ENCODE measurements at regions not wholly inside any gene's neighbourhood (a gene's known extent, or its start where the extent isn't known, plus 50 kb on each side); places are given as distances from the start of the nearest gene placed in this dataset.

GRCh38 chr3:178435575-178435974 lies 100.7 kb upstream of the KCNMB2 start:
- Mint-ChIP-seq H3K4me1 (ENCODE audit: low read depth) (no peaks in the 10 kb centered on the region), H3K4me3 (no peak overlapping the region), H3K27me3 (ENCODE audit: low read depth) (no peaks in the 10 kb centered on the region), H3K9me3 (no peaks in the 10 kb centered on the region), H3K36me3 (ENCODE audit: insufficient read depth in 2 of 2) (no peaks in the 10 kb centered on the region), H3K27ac (no peak overlapping the region)
- ATAC-seq (replicated peaks in 1 of 2) = no peak
- no peak for DNase-seq

- Mint-ChIP-seq H3K27me3 (ENCODE audit: low read depth) (no peaks in the 10 kb centered on the region), H3K36me3 (ENCODE audit: insufficient read depth in 2 of 2) (no peaks in the 10 kb centered on the region), H3K4me3 (no peak overlapping the region), H3K27ac (no peak overlapping the region), H3K9me3 (no peaks in the 10 kb centered on the region), H3K4me1 (ENCODE audit: low read depth) (no peaks in the 10 kb centered on the region)
- DNase-seq (no peak), ATAC-seq (replicated peaks in 1 of 2) (no peak)
Measured at GRCh38 chr3:178436773-178437172, 99.5 kb upstream of the KCNMB2 start.

- Mint-ChIP-seq H3K4me3 (no peak overlapping the region), H3K27ac (no peak overlapping the region), H3K27me3 (ENCODE audit: low read depth) (no peaks in the 10 kb centered on the region), H3K36me3 (ENCODE audit: insufficient read depth in 2 of 2) (no peaks in the 10 kb centered on the region), H3K9me3 (no peaks in the 10 kb centered on the region), H3K4me1 (ENCODE audit: low read depth) (no peaks in the 10 kb centered on the region)
- DNase-seq = no peak
- ATAC-seq (replicated peaks in 1 of 2) = no peak
Measured at GRCh38 chr3:178437236-178437635, 99.0 kb upstream of the KCNMB2 start.

GRCh38 chr3:178439504-178439903 lies 96.7 kb upstream of the KCNMB2 start:
- Mint-ChIP-seq H3K4me1 (ENCODE audit: low read depth) (no peaks in the 10 kb centered on the region), H3K36me3 (ENCODE audit: insufficient read depth in 2 of 2) (no peaks in the 10 kb centered on the region), H3K27ac (no peak overlapping the region), H3K9me3 (no peaks in the 10 kb centered on the region), H3K27me3 (ENCODE audit: low read depth) (no peaks in the 10 kb centered on the region), H3K4me3 (no peak overlapping the region)
- DNase-seq (no peak), ATAC-seq (replicated peaks in 1 of 2) (no peak)

GRCh38 chr3:178440043-178440442 lies 96.2 kb upstream of the KCNMB2 start:
- DNase-seq (no peak), ATAC-seq (replicated peaks in 1 of 2) (no peak)
- H3K4me1 Mint-ChIP-seq (ENCODE audit: low read depth) = no peaks in the 10 kb centered on the region
- no peaks in the 10 kb centered on the region for H3K36me3 Mint-ChIP-seq (ENCODE audit: insufficient read depth in 2 of 2)
- H3K27ac Mint-ChIP-seq = no peak overlapping the region
- H3K9me3 Mint-ChIP-seq = no peaks in the 10 kb centered on the region
- no peak overlapping the region for H3K4me3 Mint-ChIP-seq
- no peaks in the 10 kb centered on the region for H3K27me3 Mint-ChIP-seq (ENCODE audit: low read depth)

- no peak overlapping the region for H3K4me3 Mint-ChIP-seq
- H3K27ac Mint-ChIP-seq = no peak overlapping the region
- no peaks in the 10 kb centered on the region for H3K36me3 Mint-ChIP-seq (ENCODE audit: insufficient read depth in 2 of 2)
- no peaks in the 10 kb centered on the region for H3K27me3 Mint-ChIP-seq (ENCODE audit: low read depth)
- ATAC-seq (replicated peaks in 1 of 2) (no peak), DNase-seq (no peak)
- H3K9me3 Mint-ChIP-seq = no peaks in the 10 kb centered on the region
- H3K4me1 Mint-ChIP-seq (ENCODE audit: low read depth) = no peaks in the 10 kb centered on the region
Measured at GRCh38 chr3:178443634-178444033, 92.6 kb upstream of the KCNMB2 start.

GRCh38 chr3:178445139-178445538 lies 91.1 kb upstream of the KCNMB2 start:
- Mint-ChIP-seq H3K4me1 (ENCODE audit: low read depth) (no peaks in the 10 kb centered on the region), H3K27me3 (ENCODE audit: low read depth) (no peaks in the 10 kb centered on the region), H3K36me3 (ENCODE audit: insufficient read depth in 2 of 2) (no peaks in the 10 kb centered on the region), H3K9me3 (no peaks in the 10 kb centered on the region), H3K27ac (no peak overlapping the region), H3K4me3 (no peak overlapping the region)
- ATAC-seq (replicated peaks in 1 of 2) (no peak), DNase-seq (no peak)

GRCh38 chr3:178446059-178446458 lies 90.2 kb upstream of the KCNMB2 start:
- DNase-seq = no peak
- no peaks in the 10 kb centered on the region for H3K27me3 Mint-ChIP-seq (ENCODE audit: low read depth)
- ATAC-seq (replicated peaks in 1 of 2) = no peak
- no peaks in the 10 kb centered on the region for H3K9me3 Mint-ChIP-seq
- no peak overlapping the region for H3K4me3 Mint-ChIP-seq
- H3K4me1 Mint-ChIP-seq (ENCODE audit: low read depth) = no peaks in the 10 kb centered on the region
- no peak overlapping the region for H3K27ac Mint-ChIP-seq
- H3K36me3 Mint-ChIP-seq (ENCODE audit: insufficient read depth in 2 of 2) = no peaks in the 10 kb centered on the region

GRCh38 chr3:178450476-178450875 lies 85.8 kb upstream of the KCNMB2 start:
- no peak overlapping the region for H3K4me3 Mint-ChIP-seq
- H3K9me3 Mint-ChIP-seq = no peaks in the 10 kb centered on the region
- ATAC-seq (replicated peaks in 1 of 2) = no peak
- H3K27ac Mint-ChIP-seq = no peak overlapping the region
- no peaks in the 10 kb centered on the region for H3K36me3 Mint-ChIP-seq (ENCODE audit: insufficient read depth in 2 of 2)
- no peaks in the 10 kb centered on the region for H3K4me1 Mint-ChIP-seq (ENCODE audit: low read depth)
- peaks cover 5% of the 10 kb centered on the region for H3K27me3 Mint-ChIP-seq (ENCODE audit: low read depth)
- DNase-seq = no peak

- no peaks in the 10 kb centered on the region for H3K36me3 Mint-ChIP-seq (ENCODE audit: insufficient read depth in 2 of 2)
- H3K9me3 Mint-ChIP-seq = no peaks in the 10 kb centered on the region
- DNase-seq (no peak), ATAC-seq (replicated peaks in 1 of 2) (no peak)
- H3K27ac Mint-ChIP-seq = no peak overlapping the region
- H3K4me3 Mint-ChIP-seq = no peak overlapping the region
- peaks cover 10% of the 10 kb centered on the region for H3K27me3 Mint-ChIP-seq (ENCODE audit: low read depth)
- no peaks in the 10 kb centered on the region for H3K4me1 Mint-ChIP-seq (ENCODE audit: low read depth)
Measured at GRCh38 chr3:178451799-178452198, 84.4 kb upstream of the KCNMB2 start.

- Mint-ChIP-seq H3K27me3 (ENCODE audit: low read depth) (peaks cover 24% of the 10 kb centered on the region), H3K9me3 (no peaks in the 10 kb centered on the region), H3K4me1 (ENCODE audit: low read depth) (no peaks in the 10 kb centered on the region), H3K4me3 (no peak overlapping the region), H3K27ac (no peak overlapping the region), H3K36me3 (ENCODE audit: insufficient read depth in 2 of 2) (no peaks in the 10 kb centered on the region)
- DNase-seq (no peak), ATAC-seq (replicated peaks in 1 of 2) (no peak)
Measured at GRCh38 chr3:178454726-178455125, 81.5 kb upstream of the KCNMB2 start.

GRCh38 chr3:178455226-178455625 lies 81.0 kb upstream of the KCNMB2 start:
- no peak overlapping the region for H3K4me3 Mint-ChIP-seq
- DNase-seq (no peak), ATAC-seq (replicated peaks in 1 of 2) (no peak)
- no peaks in the 10 kb centered on the region for H3K4me1 Mint-ChIP-seq (ENCODE audit: low read depth)
- peaks cover 28% of the 10 kb centered on the region for H3K27me3 Mint-ChIP-seq (ENCODE audit: low read depth)
- no peak overlapping the region for H3K27ac Mint-ChIP-seq
- H3K36me3 Mint-ChIP-seq (ENCODE audit: insufficient read depth in 2 of 2) = no peaks in the 10 kb centered on the region
- H3K9me3 Mint-ChIP-seq = no peaks in the 10 kb centered on the region

- peaks cover 29% of the 10 kb centered on the region for H3K27me3 Mint-ChIP-seq (ENCODE audit: low read depth)
- no peaks in the 10 kb centered on the region for H3K9me3 Mint-ChIP-seq
- DNase-seq = no peak
- no peak overlapping the region for H3K4me3 Mint-ChIP-seq
- no peak for ATAC-seq (replicated peaks in 1 of 2)
- H3K27ac Mint-ChIP-seq = no peak overlapping the region
- H3K36me3 Mint-ChIP-seq (ENCODE audit: insufficient read depth in 2 of 2) = no peaks in the 10 kb centered on the region
- no peaks in the 10 kb centered on the region for H3K4me1 Mint-ChIP-seq (ENCODE audit: low read depth)
Measured at GRCh38 chr3:178455946-178456345, 80.3 kb upstream of the KCNMB2 start.

- no peak overlapping the region for H3K4me3 Mint-ChIP-seq
- ATAC-seq (replicated peaks in 1 of 2) (no peak), DNase-seq (no peak)
- no peak overlapping the region for H3K27ac Mint-ChIP-seq
- no peaks in the 10 kb centered on the region for H3K4me1 Mint-ChIP-seq (ENCODE audit: low read depth)
- H3K36me3 Mint-ChIP-seq (ENCODE audit: insufficient read depth in 2 of 2) = no peaks in the 10 kb centered on the region
- no peaks in the 10 kb centered on the region for H3K9me3 Mint-ChIP-seq
- peaks cover 29% of the 10 kb centered on the region for H3K27me3 Mint-ChIP-seq (ENCODE audit: low read depth)
Measured at GRCh38 chr3:178456621-178457285, 79.5 kb upstream of the KCNMB2 start.

Measured in activated T-cell treated with anti-CD3 and anti-CD28 coated beads, Interleukin-2, amount 50 U/mL, for 72 hours (primary cell).